Tibial nerve (tissue), 4 donors: ENCODE measurements at regions not wholly inside any gene's neighbourhood (a gene's known extent, or its start where the extent isn't known, plus 50 kb on each side); places are given as distances from the start of the nearest gene placed in this dataset.

Experiments used
- EP300 ChIP-seq, 2 donors: sonication (generic); formaldehyde crosslinking; IDR thresholded peaks; one replicate each; pipeline ENCODE4 v1.6.1; 2017; ENCODE audit warnings: antibody characterized with exemption in 2 of 2, mild to moderate bottlenecking in 1 of 2
- POLR2A ChIP-seq, 2 donors: fragments of 450-650 bp; IDR thresholded peaks; one replicate each; pipeline ENCODE4 v1.6.1; 2017; ENCODE audit warnings: antibody characterized with exemption in 2 of 2, mild to moderate bottlenecking in 2 of 2, moderate library complexity in 2 of 2
- TF ChIP-seq, protein P1 (sequence below), 5 experiments: fragments of 200-600 bp in 3 of 5; fragments of 450-650 bp in 2 of 5; sonication (generic) in 3 of 5; IDR thresholded peaks; one replicate each; pipeline ENCODE4 v1.5.1; 2016 to 2019; ENCODE audit warnings: antibody characterized with exemption in 5 of 5, mild to moderate bottlenecking in 3 of 5, moderate library complexity in 2 of 5

DNA sequence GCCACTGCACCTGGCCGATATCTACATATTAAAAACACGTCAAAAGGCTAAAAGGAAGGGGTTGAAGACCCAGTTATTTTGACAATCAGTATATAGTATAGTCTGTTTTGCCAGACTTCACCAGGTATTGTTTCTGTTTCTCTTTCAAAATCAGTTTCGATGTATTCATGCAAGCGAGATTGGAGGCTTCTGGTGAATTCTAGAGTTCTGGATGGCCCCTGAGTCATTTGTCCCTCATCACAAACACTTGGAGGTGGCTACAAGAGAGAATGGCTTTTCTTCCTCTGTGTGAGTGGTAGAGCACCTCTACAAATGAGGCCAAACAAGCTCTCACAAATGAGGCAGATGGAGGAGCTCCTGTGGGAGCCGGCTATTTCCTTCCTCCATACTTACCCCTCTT is 68.6 kb upstream of the ADGRG2 start:
- TF ChIP-seq, protein P1, sequence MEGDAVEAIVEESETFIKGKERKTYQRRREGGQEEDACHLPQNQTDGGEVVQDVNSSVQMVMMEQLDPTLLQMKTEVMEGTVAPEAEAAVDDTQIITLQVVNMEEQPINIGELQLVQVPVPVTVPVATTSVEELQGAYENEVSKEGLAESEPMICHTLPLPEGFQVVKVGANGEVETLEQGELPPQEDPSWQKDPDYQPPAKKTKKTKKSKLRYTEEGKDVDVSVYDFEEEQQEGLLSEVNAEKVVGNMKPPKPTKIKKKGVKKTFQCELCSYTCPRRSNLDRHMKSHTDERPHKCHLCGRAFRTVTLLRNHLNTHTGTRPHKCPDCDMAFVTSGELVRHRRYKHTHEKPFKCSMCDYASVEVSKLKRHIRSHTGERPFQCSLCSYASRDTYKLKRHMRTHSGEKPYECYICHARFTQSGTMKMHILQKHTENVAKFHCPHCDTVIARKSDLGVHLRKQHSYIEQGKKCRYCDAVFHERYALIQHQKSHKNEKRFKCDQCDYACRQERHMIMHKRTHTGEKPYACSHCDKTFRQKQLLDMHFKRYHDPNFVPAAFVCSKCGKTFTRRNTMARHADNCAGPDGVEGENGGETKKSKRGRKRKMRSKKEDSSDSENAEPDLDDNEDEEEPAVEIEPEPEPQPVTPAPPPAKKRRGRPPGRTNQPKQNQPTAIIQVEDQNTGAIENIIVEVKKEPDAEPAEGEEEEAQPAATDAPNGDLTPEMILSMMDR (IDR thresholded peaks at IDR 0.05) = no peak
- no peak for TF ChIP-seq POLR2A (IDR thresholded peaks at IDR 0.05)
- no peak for TF ChIP-seq EP300 (IDR thresholded peaks at IDR 0.05)
